Mesodermal cell (in vitro differentiated cells): ENCODE measurements at regions not wholly inside any gene's neighbourhood (a gene's known extent, or its start where the extent isn't known, plus 50 kb on each side); places are given as distances from the start of the nearest gene placed in this dataset.

Experiments used
- H3K27ac ChIP-seq: 2 replicates; pipeline ENCODE4 v1.7.0; 2013; ENCODE audit warnings: mild to moderate bottlenecking, low read depth, low read length, moderate library complexity; ENCODE audit not compliant: severe bottlenecking
- H3K36me3 ChIP-seq: 2 replicates; pipeline ENCODE4 v1.7.1; 2013; ENCODE audit warnings: mild to moderate bottlenecking, low read length, moderate library complexity; ENCODE audit not compliant: control insufficient read depth, insufficient read depth
- H3K4me1 ChIP-seq: one replicate; pipeline ENCODE4 v1.7.1; 2013; ENCODE audit warnings: mild to moderate bottlenecking, low read length; ENCODE audit not compliant: insufficient read depth, control insufficient read depth, poor library complexity, severe bottlenecking
- H3K4me3 ChIP-seq: 2 replicates; pipeline ENCODE4 v1.7.0; 2013; ENCODE audit warnings: low read length, control low read depth, mild to moderate bottlenecking; ENCODE audit not compliant: insufficient read depth, poor library complexity, severe bottlenecking; ENCODE audit errors: extremely low read depth
- H3K9me3 ChIP-seq: 2 replicates; pipeline ENCODE4 v1.7.1; 2013; ENCODE audit warnings: mild to moderate bottlenecking, low read length, moderate library complexity; ENCODE audit not compliant: control insufficient read depth
- WGBS, 2 experiments: methylation state at CpG; one replicate each; pipeline ENCODE4 v1.1.5; 2013; ENCODE audit warnings: missing lambda C conversion rate in 2 of 2; ENCODE audit not compliant: insufficient coverage in 2 of 2; 5-methylcytosine and 5-hydroxymethylcytosine counted together

DNA sequence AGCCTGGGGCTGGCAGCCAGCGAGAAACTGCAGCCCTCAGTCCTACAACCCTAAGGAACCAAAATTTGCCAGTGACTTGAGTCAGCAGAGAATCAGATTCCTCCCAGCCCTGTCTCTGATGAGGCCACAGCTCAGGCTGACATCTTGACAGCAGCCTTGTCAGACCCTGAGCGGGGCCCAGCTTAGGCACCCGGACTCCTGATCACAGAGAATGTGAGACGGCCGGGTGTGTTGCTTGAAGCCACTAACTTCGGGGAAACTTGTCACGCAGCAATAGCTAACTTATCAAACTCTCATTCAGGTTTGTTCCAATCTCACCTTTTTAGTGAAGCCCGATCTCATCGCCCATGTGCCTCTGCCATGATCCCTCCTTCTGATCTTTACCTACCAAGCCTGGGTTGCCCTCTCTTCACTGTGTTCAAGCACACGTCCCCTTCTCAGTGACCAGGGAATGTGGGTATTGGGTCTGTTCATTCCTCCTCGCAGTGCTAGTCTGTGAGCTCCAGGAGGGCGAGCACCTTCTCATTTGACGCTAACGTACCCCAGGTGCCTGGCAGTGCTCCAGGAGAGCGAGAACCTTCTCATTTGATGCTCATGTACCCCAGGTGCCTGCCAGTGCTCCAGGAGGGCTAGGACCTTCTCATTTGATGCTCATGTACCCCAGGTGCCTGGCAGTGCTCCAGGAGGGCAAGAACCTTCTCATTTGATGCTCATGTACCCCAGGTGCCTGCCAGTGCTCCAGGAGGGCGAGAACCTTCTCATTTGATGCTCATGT is 280.7 kb downstream of the BRD1 start:
- whole genome bisulfite sequencing, 2 experiments, result 96% methylated on average over 15 to 16 of the region's 16 CpGs
- Histone ChIP-seq H3K36me3 (no peaks in the 10 kb centered on the region), H3K4me1 (no peaks in the 10 kb centered on the region), H3K9me3 (no peaks in the 10 kb centered on the region), H3K27ac (no peak overlapping the region), H3K4me3 (no peak overlapping the region)

DNA sequence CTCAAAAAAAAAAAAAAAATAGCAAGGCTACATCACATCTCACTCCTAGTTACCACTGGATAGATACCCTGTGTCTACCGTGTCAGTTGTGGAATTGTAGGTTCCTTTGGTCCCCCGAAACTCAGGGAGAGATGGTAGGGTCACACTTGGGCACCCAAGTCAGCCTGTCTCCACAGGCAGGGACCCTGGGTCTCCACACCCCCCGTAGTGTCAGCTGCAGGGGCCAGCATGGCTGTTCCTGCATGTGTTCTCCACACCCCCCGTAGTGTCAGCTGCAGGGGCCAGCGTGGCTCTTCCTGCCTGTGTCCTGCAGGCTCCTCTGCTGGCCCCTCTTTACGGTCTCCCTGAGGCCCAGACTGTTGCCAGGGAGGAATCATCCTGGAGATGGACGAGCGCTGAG is 282.1 kb downstream of the BRD1 start:
- Histone ChIP-seq H3K9me3 (no peaks in the 10 kb centered on the region), H3K27ac (no peak overlapping the region), H3K36me3 (no peaks in the 10 kb centered on the region), H3K4me3 (no peak overlapping the region), H3K4me1 (no peaks in the 10 kb centered on the region)
- 78 to 88% methylated on average over 8 of the region's 8 CpGs for WGBS, 2 experiments

GRCh38 chr22:49544286-49544685 is 283.4 kb downstream of the BRD1 start:
- 85 to 94% methylated on average over 8 to 9 of the region's 10 CpGs for WGBS, 2 experiments
- H3K27ac ChIP-seq, result no peak overlapping the region
- no peaks in the 10 kb centered on the region for H3K4me1 ChIP-seq
- H3K9me3 ChIP-seq, result no peaks in the 10 kb centered on the region
- no peak overlapping the region for H3K4me3 ChIP-seq
- no peaks in the 10 kb centered on the region for H3K36me3 ChIP-seq

GRCh38 chr22:49543876-49544275 is 283.8 kb downstream of the BRD1 start:
- no peaks in the 10 kb centered on the region for H3K4me1 ChIP-seq
- H3K4me3 ChIP-seq, result no peak overlapping the region
- H3K27ac ChIP-seq, result no peak overlapping the region
- 90 to 94% methylated on average over 8 to 10 of the region's 10 CpGs for WGBS, 2 experiments
- H3K36me3 ChIP-seq, result no peaks in the 10 kb centered on the region
- no peaks in the 10 kb centered on the region for H3K9me3 ChIP-seq

- no peak overlapping the region for H3K27ac ChIP-seq
- no peaks in the 10 kb centered on the region for H3K36me3 ChIP-seq
- no peaks in the 10 kb centered on the region for H3K9me3 ChIP-seq
- peaks cover 2% of the 10 kb centered on the region for H3K4me1 ChIP-seq
- no peak overlapping the region for H3K4me3 ChIP-seq
- 89 to 94% methylated on average over 9 to 14 of the region's 15 CpGs for WGBS, 2 experiments
Measured at GRCh38 chr22:49541693-49542230, 285.9 kb downstream of the BRD1 start.

DNA sequence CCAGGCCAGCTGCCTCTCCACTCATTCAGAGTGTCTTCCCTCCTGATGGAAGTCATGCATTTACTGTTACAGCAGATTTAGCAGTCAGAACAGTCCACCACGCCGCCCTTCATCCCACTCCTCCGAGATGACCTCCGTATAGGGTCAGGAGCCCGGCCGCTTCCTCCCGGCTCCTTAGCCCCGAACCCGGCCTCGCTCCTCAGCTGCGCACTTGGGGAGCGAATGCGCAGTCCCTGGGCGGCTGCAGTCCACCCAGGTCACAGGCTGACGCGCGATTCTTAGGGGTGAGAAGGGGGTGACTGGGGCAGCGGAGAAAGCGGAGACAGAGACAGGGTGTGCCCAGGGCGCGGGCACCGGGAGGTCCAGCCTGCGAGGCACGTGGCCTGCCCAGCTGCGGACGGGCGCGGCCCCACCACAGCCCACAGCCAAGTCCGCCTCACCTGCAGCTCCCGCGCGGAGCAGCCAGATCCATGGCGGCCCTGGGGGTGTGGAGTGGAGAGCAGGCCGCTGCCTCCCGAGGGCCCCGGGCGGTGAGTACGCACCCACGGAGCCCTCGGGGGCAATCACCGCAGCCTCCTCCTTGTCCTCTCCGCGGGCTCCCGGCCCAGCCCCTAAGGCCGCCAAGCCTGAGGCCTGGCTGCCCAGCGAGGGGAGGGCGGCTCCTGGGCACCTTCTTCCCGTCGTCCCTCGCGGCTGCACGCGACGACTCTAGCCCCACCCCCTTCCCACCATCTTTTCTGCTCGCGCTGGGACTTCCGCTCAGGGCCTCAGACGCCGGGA is 286.6 kb downstream of the BRD1 start:
- no peaks in the 10 kb centered on the region for H3K36me3 ChIP-seq
- no peak overlapping the region for H3K27ac ChIP-seq
- H3K4me3 ChIP-seq, result no peak overlapping the region
- H3K9me3 ChIP-seq, result no peaks in the 10 kb centered on the region
- 95 to 96% methylated on average over 47 to 53 of the region's 59 CpGs for WGBS, 2 experiments
- H3K4me1 ChIP-seq, result peaks cover 9% of the 10 kb centered on the region

- H3K9me3 ChIP-seq, result no peaks in the 10 kb centered on the region
- no peak overlapping the region for H3K27ac ChIP-seq
- peaks cover 11% of the 10 kb centered on the region for H3K4me1 ChIP-seq
- no peaks in the 10 kb centered on the region for H3K36me3 ChIP-seq
- no peak overlapping the region for H3K4me3 ChIP-seq
- 92 to 93% methylated on average over 19 to 20 of the region's 23 CpGs for WGBS, 2 experiments
Measured at GRCh38 chr22:49540084-49540912, 287.4 kb downstream of the BRD1 start.

DNA sequence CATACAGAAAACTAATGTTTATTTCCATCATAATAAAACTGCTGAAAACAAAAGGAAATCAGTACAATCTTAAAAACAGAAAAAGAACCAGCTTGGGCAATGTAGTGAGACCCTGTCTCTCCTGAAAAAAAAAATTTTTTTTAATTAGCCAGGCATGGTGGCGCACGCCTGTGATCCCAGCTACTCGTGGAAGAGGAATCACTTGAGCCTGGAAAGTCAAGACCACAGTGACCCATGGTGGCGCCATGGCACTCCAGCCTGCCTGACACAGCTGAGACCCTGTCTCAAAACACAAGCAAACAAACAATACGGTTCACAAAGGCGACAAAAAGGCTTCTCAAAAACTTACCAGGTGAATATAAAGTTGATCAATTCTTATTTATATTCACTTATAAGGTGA is 289.7 kb downstream of the BRD1 start:
- 81 to 100% methylated on average over 1 to 4 of the region's 6 CpGs for WGBS, 2 experiments
- Histone ChIP-seq H3K4me3 (no peak overlapping the region), H3K27ac (no peak overlapping the region)

GRCh38 chr22:49536571-49537131 is 291.0 kb downstream of the BRD1 start:
- H3K4me1 ChIP-seq, result peaks cover 11% of the 10 kb centered on the region
- no peak overlapping the region for H3K4me3 ChIP-seq
- peak overlapping the region; percentile 49 for H3K27ac ChIP-seq
- no peaks in the 10 kb centered on the region for H3K36me3 ChIP-seq
- H3K9me3 ChIP-seq, result no peaks in the 10 kb centered on the region
- 11 to 12% methylated on average over 16 to 17 of the region's 17 CpGs for WGBS, 2 experiments

More for the DNA sequence above, 289.7 kb downstream of the BRD1 start:
- H3K4me1 ChIP-seq, result peaks cover 11% of the 10 kb centered on the region
- H3K36me3 ChIP-seq, result no peaks in the 10 kb centered on the region
- no peaks in the 10 kb centered on the region for H3K9me3 ChIP-seq

GRCh38 chr22:49535527-49536125 is 292.0 kb downstream of the BRD1 start:
- no peaks in the 10 kb centered on the region for H3K9me3 ChIP-seq
- H3K27ac ChIP-seq, result no peak overlapping the region
- H3K4me1 ChIP-seq, result peaks cover 11% of the 10 kb centered on the region
- 85 to 93% methylated on average over 9 to 13 of the region's 16 CpGs for WGBS, 2 experiments
- no peak overlapping the region for H3K4me3 ChIP-seq
- H3K36me3 ChIP-seq, result no peaks in the 10 kb centered on the region
